Thyroid gland (tissue), 4 donors: ENCODE measurements at regions not wholly inside any gene's neighbourhood (a gene's known extent, or its start where the extent isn't known, plus 50 kb on each side); places are given as distances from the start of the nearest gene placed in this dataset.

Experiments
- DNase-seq, 2 donors: peaks; one replicate each; pipeline ENCODE4 v3.0.0-alpha.2; 2019
- H3K27ac ChIP-seq, 3 donors: fragments of 200-600 bp; sonication (generic); 1 replicate in 2 of 3; 2 replicates in 1 of 3; pipeline ENCODE4 v1.5.1; 2016 to 2019; ENCODE audit warnings: mild to moderate bottlenecking in 1 of 3, moderate library complexity in 1 of 3
- H3K27me3 ChIP-seq: fragments of 200-600 bp; sonication (generic); one replicate; pipeline ENCODE4 v1.5.1; 2019
- H3K36me3 ChIP-seq, 2 donors: fragments of 200-600 bp; sonication (generic); one replicate each; pipeline ENCODE4 v1.5.1; 2016 to 2019
- H3K4me1 ChIP-seq, 2 donors: fragments of 200-600 bp; sonication (generic); one replicate each; pipeline ENCODE4 v1.5.1; 2017 to 2019
- H3K4me3 ChIP-seq, 3 donors: fragments of 200-600 bp; sonication (generic); replicated peaks in 1 of 3; 1 replicate in 2 of 3; 2 replicates in 1 of 3; pipeline ENCODE4 v1.5.1; 2016; ENCODE audit warnings: mild to moderate bottlenecking in 1 of 3
- H3K9me3 ChIP-seq: fragments of 200-600 bp; sonication (generic); one replicate; pipeline ENCODE4 v1.5.1; 2017
- CTCF ChIP-seq, 6 experiments: fragments of 200-600 bp in 3 of 6; fragments of 450-650 bp in 3 of 6; sonication (generic) in 3 of 6; IDR thresholded peaks; one replicate each; pipeline ENCODE4 v1.5.1; 2016 to 2019; ENCODE audit warnings: antibody characterized with exemption in 6 of 6, mild to moderate bottlenecking in 2 of 6, inconsistent platforms in 1 of 6, moderate library complexity in 1 of 6
- POLR2A ChIP-seq, 2 donors: fragments of 450-650 bp; IDR thresholded peaks; one replicate each; pipeline ENCODE4 v1.6.1; 2017; ENCODE audit warnings: antibody characterized with exemption in 2 of 2, mild to moderate bottlenecking in 2 of 2, moderate library complexity in 1 of 2
- WGBS, 2 donors: methylation state at CpG; one replicate each; pipeline ENCODE4 v1.1.5; 2017; 5-methylcytosine and 5-hydroxymethylcytosine counted together
- intact Hi-C: fragments of 100-400 bp; cut with DNase I; formaldehyde crosslinking; loops from one replicate; pipeline ENCODE4 v1.15.1; 2023

- no peak for TF ChIP-seq POLR2A (IDR thresholded peaks at IDR 0.05)
- TF ChIP-seq CTCF (IDR thresholded peaks at IDR 0.05) = no peak
- no peak for DNase-seq
- 58 to 65% methylated on average over 3 of the region's 3 CpGs for WGBS, 2 donors
Measured at GRCh38 chr10:57982091-57982490, 285.6 kb downstream of the IPMK start.

GRCh38 chr10:57979956-57980355 is 287.7 kb downstream of the IPMK start:
- TF ChIP-seq CTCF (IDR thresholded peaks at IDR 0.05) = no peak

More at GRCh38 chr10:57982091-57982490, 285.6 kb downstream of the IPMK start:
- Histone ChIP-seq H3K27ac (no peak overlapping the region), H3K9me3 (no peaks in the 10 kb centered on the region), H3K4me1 (peaks cover 7 to 18% of the 10 kb centered on the region in 2 donors), H3K36me3 (no peaks in the 10 kb centered on the region), H3K27me3 (no peaks in the 10 kb centered on the region), H3K4me3 (no peak overlapping the region)
- intact Hi-C loops = no loop called here

GRCh38 chr10:57979491-57979890 is 288.2 kb downstream of the IPMK start:
- no peak for DNase-seq
- H3K36me3 ChIP-seq = no peaks in the 10 kb centered on the region
- intact Hi-C loops = no loop called here
- no peak for TF ChIP-seq CTCF (IDR thresholded peaks at IDR 0.05)
- no peak for TF ChIP-seq POLR2A (IDR thresholded peaks at IDR 0.05)
- WGBS, 2 donors = 92 to 95% methylated on average over 4 of the region's 4 CpGs
- no peaks in the 10 kb centered on the region for H3K27me3 ChIP-seq
- no peaks in the 10 kb centered on the region for H3K9me3 ChIP-seq
- H3K4me1 ChIP-seq = peaks cover 0 to 19% of the 10 kb centered on the region in 2 donors
- H3K27ac ChIP-seq = peak overlapping the region in 2 of 3 donors; percentile 11 to 24
- H3K4me3 ChIP-seq = no peak overlapping the region

More at GRCh38 chr10:57979956-57980355, 287.7 kb downstream of the IPMK start:
- no peak for DNase-seq
- WGBS, 2 donors = 84 to 92% methylated on average over 2 of the region's 2 CpGs
- peak overlapping the region in 1 of 3 donors; percentile 24 for H3K27ac ChIP-seq
- no peaks in the 10 kb centered on the region for H3K36me3 ChIP-seq
- peaks cover 0 to 17% of the 10 kb centered on the region in 2 donors for H3K4me1 ChIP-seq
- H3K9me3 ChIP-seq = no peaks in the 10 kb centered on the region
- intact Hi-C loops = no loop called here
- H3K27me3 ChIP-seq = no peaks in the 10 kb centered on the region
- H3K4me3 ChIP-seq = no peak overlapping the region

GRCh38 chr10:57977262-57977661 is 290.4 kb downstream of the IPMK start:
- Histone ChIP-seq H3K27me3 (no peaks in the 10 kb centered on the region), H3K27ac (no peak overlapping the region), H3K4me1 (peaks cover 16 to 38% of the 10 kb centered on the region in 2 donors), H3K9me3 (no peaks in the 10 kb centered on the region), H3K36me3 (no peaks in the 10 kb centered on the region), H3K4me3 (no peak overlapping the region)
- TF ChIP-seq POLR2A (IDR thresholded peaks at IDR 0.05) (no peak), CTCF (IDR thresholded peaks at IDR 0.05) (no peak)
- intact Hi-C loops = no loop called here
- no peak for DNase-seq
- 87 to 88% methylated on average over 1 of the region's 1 CpG for WGBS, 2 donors

- no peak for DNase-seq
- Histone ChIP-seq H3K9me3 (no peaks in the 10 kb centered on the region), H3K4me3 (no peak overlapping the region), H3K4me1 (peaks cover 28 to 38% of the 10 kb centered on the region in 2 donors), H3K27ac (peak overlapping the region; percentile 56 to 84 (median 82)), H3K36me3 (no peaks in the 10 kb centered on the region), H3K27me3 (no peaks in the 10 kb centered on the region)
- intact Hi-C loops = no loop called here
- 5 to 22% methylated on average over 1 of the region's 1 CpG for WGBS, 2 donors
- no peak for TF ChIP-seq CTCF (IDR thresholded peaks at IDR 0.05)
- TF ChIP-seq POLR2A (IDR thresholded peaks at IDR 0.05) = no peak
Measured at GRCh38 chr10:57973451-57973850, 294.2 kb downstream of the IPMK start.
